GM12878 (cell line): ENCODE measurements at regions not wholly inside any gene's neighbourhood (a gene's known extent, or its start where the extent isn't known, plus 50 kb on each side); places are given as distances from the start of the nearest gene placed in this dataset.

Source experiments
- ATAC-seq: fragments of 200-7000 bp; cut with Tn5 transposase; 3 replicates; pipeline ENCODE4 v1.9.1; 2020; ENCODE audit warnings: mild to moderate bottlenecking, moderate library complexity
- BruUV-seq: library from RNA; stranded (reverse); fragments of 400-500 nt; replicated peaks from 2 replicates; lab custom pipeline; 2021; lab: Mats Ljungman, UMichigan
- CTCF ChIA-PET: fragments of 300-600 bp; sonication (Branson Sonifier 250); formaldehyde crosslinking; extraction: SDS; loops from one replicate; lab custom pipeline; 2021; ENCODE audit warnings: inconsistent platforms; lab: Yijun Ruan, JAX
- POLR2A ChIA-PET: fragments of 350-600 bp; formaldehyde crosslinking; extraction: SDS; loops from one replicate; lab custom pipeline; 2021; ENCODE audit warnings: inconsistent platforms; lab: Charles Lee
- RAD21 ChIA-PET: fragments of 300-600 bp; sonication (Branson Sonifier 250); formaldehyde crosslinking; loops from one replicate; lab custom pipeline; 2023; ENCODE audit warnings: antibody characterized with exemption; ENCODE audit not compliant: unreplicated experiment; lab: Charles Lee
- SMC1A ChIA-PET: fragments of 300-600 bp; sonication (Branson Sonifier 250); formaldehyde crosslinking; loops from one replicate; lab custom pipeline; 2023; ENCODE audit not compliant: unreplicated experiment, uncharacterized antibody; lab: Charles Lee
- DNase-seq: peaks from one replicate; pipeline ENCODE4 v3.0.0-alpha.2; 2011; ENCODE audit warnings: low read depth, low spot score
- FAIRE-seq: peaks from 3 replicates; lab custom pipeline; 2011; peaks lifted over from hg19 to GRCh38; lab: Jason Lieb, UNC
- H2AFZ ChIP-seq: 2 replicates; pipeline ENCODE4 v1.6.0; 2011; ENCODE audit warnings: low read depth, low read length, control low read depth; ENCODE audit not compliant: control insufficient read depth
- H3K27ac ChIP-seq: 2 replicates; pipeline ENCODE4 v1.5.1; 2011; ENCODE audit warnings: control low read depth; ENCODE audit not compliant: control insufficient read depth, insufficient read depth
- H3K27me3 ChIP-seq, 2 experiments: replicated peaks in 1 of 2; 2 replicates each; pipeline versions ENCODE4 v1.6.0 to v1.6.1; 2011; ENCODE audit warnings: low read length in 1 of 2; ENCODE audit not compliant: control insufficient read depth in 2 of 2, insufficient read depth in 2 of 2
- H3K36me3 ChIP-seq, 2 experiments: 2 replicates each; pipeline ENCODE4 v1.5.1; 2011; ENCODE audit warnings: low read length in 1 of 2; ENCODE audit not compliant: control insufficient read depth in 2 of 2, insufficient read depth in 2 of 2
- H3K4me1 ChIP-seq: 2 replicates; pipeline ENCODE4 v1.6.1; 2011; ENCODE audit warnings: mild to moderate bottlenecking, low read length, moderate library complexity, mixed read lengths; ENCODE audit not compliant: control insufficient read depth, insufficient read depth
- H3K4me2 ChIP-seq: 2 replicates; pipeline ENCODE4 v1.6.0; 2011; ENCODE audit warnings: control low read depth; ENCODE audit not compliant: control insufficient read depth, insufficient read depth
- H3K4me3 ChIP-seq: fragments of 200-600 bp; sonication (generic); 2 replicates; pipeline ENCODE4 v1.5.1; 2016
- H3K79me2 ChIP-seq: 2 replicates; pipeline ENCODE4 v1.6.0; 2011; ENCODE audit warnings: low read length; ENCODE audit not compliant: control insufficient read depth, insufficient read depth
- H3K9ac ChIP-seq: 2 replicates; pipeline ENCODE4 v1.8.0; 2011; ENCODE audit warnings: low read length, control low read depth, mixed read lengths; ENCODE audit not compliant: control insufficient read depth, insufficient read depth
- H3K9me3 ChIP-seq: replicated peaks from 3 replicates; pipeline ENCODE4 v1.5.1; 2011; ENCODE audit warnings: mild to moderate bottlenecking, low read length; ENCODE audit not compliant: control insufficient read depth, insufficient read depth
- H4K20me1 ChIP-seq: 2 replicates; pipeline ENCODE4 v1.6.0; 2011; ENCODE audit not compliant: control insufficient read depth, insufficient read depth
- CHD1 ChIP-seq: IDR thresholded peaks from 2 replicates; pipeline ENCODE4 v1.6.1; 2012; ENCODE audit warnings: low read depth, low read length, improper control_type of control experiment
- CREB1 ChIP-seq: IDR thresholded peaks from 2 replicates; pipeline ENCODE4 v1.6.1; 2012; ENCODE audit warnings: low read depth, mild to moderate bottlenecking, inconsistent platforms
- EZH2 ChIP-seq: IDR thresholded peaks from 2 replicates; pipeline ENCODE4 v1.6.1; 2012; ENCODE audit warnings: low read depth, mild to moderate bottlenecking, control low read depth, inconsistent platforms, low read length, borderline replicate concordance; ENCODE audit not compliant: control insufficient read depth
- IRF4 ChIP-seq: IDR thresholded peaks from 2 replicates; pipeline ENCODE4 v1.6.1; 2011; ENCODE audit warnings: low read depth, low read length
- IRF5 ChIP-seq: fragments of 450-650 bp; IDR thresholded peaks from 2 replicates; pipeline ENCODE4 v1.6.1; 2017; ENCODE audit warnings: borderline replicate concordance
- MEF2A ChIP-seq: IDR thresholded peaks from 2 replicates; pipeline ENCODE4 v1.6.1; 2011; ENCODE audit warnings: low read depth, mild to moderate bottlenecking, low read length, moderate library complexity; ENCODE audit not compliant: insufficient read depth
- NR2C2 ChIP-seq: IDR thresholded peaks from 2 replicates; pipeline ENCODE4 v1.6.1; 2011; ENCODE audit warnings: borderline replicate concordance, low read depth; ENCODE audit not compliant: control insufficient read depth, insufficient read length
- PRDM15 ChIP-seq: fragments of 450-650 bp; formaldehyde crosslinking; IDR thresholded peaks from 2 replicates; pipeline ENCODE4 v1.4.0; 2020; ENCODE audit warnings: mild to moderate bottlenecking, moderate library complexity
- ZNF217 ChIP-seq: fragments of 450-650 bp; IDR thresholded peaks from 2 replicates; pipeline ENCODE4 v1.6.1; 2017; ENCODE audit warnings: antibody characterized with exemption, mild to moderate bottlenecking
- ZNF622 ChIP-seq: fragments of 450-650 bp; IDR thresholded peaks from 2 replicates; pipeline ENCODE4 v1.6.1; 2017; ENCODE audit warnings: mild to moderate bottlenecking, inconsistent platforms
- WGBS: methylation state at CpG from one replicate; pipeline ENCODE4 v1.1.6; 2016; ENCODE audit warnings: low lambda C conversion rate; ENCODE audit not compliant: insufficient replicate concordance, insufficient coverage; ENCODE audit errors: missing lambda C conversion rate; 5-methylcytosine and 5-hydroxymethylcytosine counted together
- in situ Hi-C: fragments of 300-500 bp; cut with MboI; formaldehyde crosslinking; loops from 9 replicates; pipeline ENCODE4 v1.14.3; 2018; ENCODE audit warnings: mixed read lengths
- intact Hi-C: fragments of 100-400 bp; cut with micrococcal nuclease; formaldehyde crosslinking; loops from one replicate; pipeline ENCODE4 v1.14.2; 2022; ENCODE audit not compliant: unreplicated experiment

DNA sequence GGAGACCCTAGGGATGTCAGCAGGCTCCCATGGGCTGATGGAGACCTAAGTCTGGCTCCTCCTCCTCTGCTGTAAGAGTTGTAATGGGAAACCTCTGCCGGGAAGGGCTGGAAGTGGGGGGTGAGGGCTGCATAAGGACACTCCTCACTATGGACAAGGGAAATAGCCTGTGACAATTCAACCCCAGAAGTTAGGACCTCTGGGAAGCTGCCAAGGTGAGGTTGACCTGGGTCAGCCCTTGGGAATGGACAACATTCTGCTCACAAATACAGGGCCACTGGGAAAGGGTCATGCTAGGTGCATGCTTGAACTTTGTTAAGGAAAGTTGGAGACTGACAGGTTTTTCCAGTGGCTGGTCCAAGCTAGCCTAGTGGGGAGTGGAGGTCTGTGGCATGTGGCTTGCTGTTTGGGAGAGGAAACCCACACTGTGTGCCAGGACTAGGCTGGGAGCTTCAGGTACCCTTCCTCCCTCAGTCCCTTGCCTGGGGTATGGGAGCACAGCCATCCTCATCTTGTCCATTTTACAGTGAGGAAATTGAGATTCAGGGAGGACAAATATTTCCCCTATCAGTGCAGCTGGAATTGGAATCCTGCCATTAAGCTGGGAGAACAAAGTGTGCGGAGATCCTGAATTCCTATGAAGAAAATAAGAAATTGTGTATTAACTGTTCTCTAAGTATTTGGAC is 190.4 kb downstream of the SALL1 start:
- H3K4me3 ChIP-seq: no peak overlapping the region
- H2AFZ ChIP-seq: no peak overlapping the region
- ChIA-PET SMC1A (no interaction called here), CTCF (interaction anchor here (1.1 kb wide), 1 partner anchor 89 kb away, joined by 3 read pairs; no protein-coding TSS in a partner anchor), RAD21 (no interaction called here), POLR2A (no interaction called here)
- no peak overlapping the region for H3K4me2 ChIP-seq
- no peaks in the 10 kb centered on the region for H3K36me3 ChIP-seq
- DNase-seq: no peak
- in situ Hi-C loops: no loop called here
- no peak overlapping the region for H3K27ac ChIP-seq
- no peaks in the 10 kb centered on the region for H3K79me2 ChIP-seq
- H3K4me1 ChIP-seq: no peaks in the 10 kb centered on the region
- no peaks in the 10 kb centered on the region for H3K9me3 ChIP-seq
- 30% methylated on average over 2 of the region's 2 CpGs for WGBS
- H4K20me1 ChIP-seq: no peaks in the 10 kb centered on the region
- intact Hi-C loops: no loop called here
- BruUV-seq: no TSS peak
- no peak overlapping the region for H3K9ac ChIP-seq
- no peak for FAIRE-seq
- H3K27me3 ChIP-seq: no peaks in the 10 kb centered on the region
- no peak for TF ChIP-seq NR2C2
- TF ChIP-seq CREB1: no peak
- TF ChIP-seq CHD1: no peak
- no peak for TF ChIP-seq IRF4
- no peak for TF ChIP-seq EZH2
- ATAC-seq: no peak

- intact Hi-C loops (no loop called here), in situ Hi-C loops (no loop called here)
- Histone ChIP-seq H2AFZ (no peak overlapping the region), H3K4me3 (no peak overlapping the region), H3K4me2 (no peak overlapping the region), H3K9ac (no peak overlapping the region), H3K9me3 (no peaks in the 10 kb centered on the region), H3K27me3 (no peaks in the 10 kb centered on the region), H3K4me1 (no peaks in the 10 kb centered on the region), H4K20me1 (no peaks in the 10 kb centered on the region), H3K36me3 (no peaks in the 10 kb centered on the region), H3K79me2 (no peaks in the 10 kb centered on the region), H3K27ac (no peak overlapping the region)
- no peak for FAIRE-seq
- ChIA-PET POLR2A (no interaction called here), SMC1A (no interaction called here), CTCF (no interaction called here), RAD21 (no interaction called here)
- no peak for TF ChIP-seq ZNF217
- no peak for TF ChIP-seq ZNF622
- TF ChIP-seq MEF2A: no peak
- no peak for TF ChIP-seq PRDM15 (CRISPR knock-in tag)
- no peak for TF ChIP-seq IRF5
- WGBS: 15% methylated on average over 4 of the region's 4 CpGs
- no peak for DNase-seq
- BruUV-seq: no TSS peak
- no peak for ATAC-seq
Measured at GRCh38 chr16:50957056-50957455, 194.0 kb downstream of the SALL1 start.
